Endodermal cell (in vitro differentiated cells): ENCODE measurements at regions not wholly inside any gene's neighbourhood (a gene's known extent, or its start where the extent isn't known, plus 50 kb on each side); places are given as distances from the start of the nearest gene placed in this dataset.
"Not testable (repeated sequence)": the region's sequence is repeated elsewhere in the genome, so short reads cannot be mapped to it uniquely, and the experiment has no call there.

Experiments
- DNase-seq: peaks from one replicate; pipeline ENCODE4 v3.0.0-alpha.2; 2017
- H3K27ac ChIP-seq: 2 replicates; pipeline ENCODE4 v1.5.1; 2013; ENCODE audit warnings: mild to moderate bottlenecking, low read depth, low read length, moderate library complexity
- H3K27me3 ChIP-seq: 2 replicates; pipeline ENCODE4 v1.6.1; 2013; ENCODE audit warnings: mild to moderate bottlenecking, low read length, moderate library complexity; ENCODE audit not compliant: insufficient read depth, control insufficient read depth, poor library complexity, severe bottlenecking
- H3K36me3 ChIP-seq: 2 replicates; pipeline ENCODE4 v1.7.0; 2013; ENCODE audit warnings: mild to moderate bottlenecking, low read length, moderate library complexity; ENCODE audit not compliant: control insufficient read depth, insufficient read depth
- H3K4me1 ChIP-seq: one replicate; pipeline ENCODE4 v1.7.0; 2013; ENCODE audit warnings: low read length; ENCODE audit not compliant: control insufficient read depth, insufficient read depth
- H3K4me3 ChIP-seq: 2 replicates; pipeline ENCODE4 v1.5.1; 2013; ENCODE audit warnings: mild to moderate bottlenecking, low read length, moderate library complexity
- H3K9ac ChIP-seq: 2 replicates; pipeline ENCODE4 v1.6.1; 2013; ENCODE audit warnings: mild to moderate bottlenecking, low read length, moderate library complexity; ENCODE audit not compliant: poor library complexity, severe bottlenecking; ENCODE audit errors: extremely low read depth
- H3K9me3 ChIP-seq: 2 replicates; pipeline ENCODE4 v1.6.1; 2013; ENCODE audit warnings: mild to moderate bottlenecking, low read length, moderate library complexity; ENCODE audit not compliant: control insufficient read depth
- H3K27ac Mint-ChIP-seq: 2 replicates; pipeline ENCODE4 v1.8.0; 2020; ENCODE audit warnings: mixed read lengths
- H3K27me3 Mint-ChIP-seq: 2 replicates; pipeline ENCODE4 v1.8.0; 2021; ENCODE audit warnings: mild to moderate bottlenecking, mixed read lengths; ENCODE audit not compliant: insufficient read depth
- H3K36me3 Mint-ChIP-seq: 2 replicates; pipeline ENCODE4 v1.8.0; 2020; ENCODE audit warnings: low read depth, mixed read lengths
- H3K4me1 Mint-ChIP-seq: 2 replicates; pipeline ENCODE4 v1.8.0; 2020; ENCODE audit warnings: mixed read lengths
- H3K4me3 Mint-ChIP-seq: 2 replicates; pipeline ENCODE4 v1.8.0; 2020; ENCODE audit warnings: mild to moderate bottlenecking, moderate library complexity, mixed read lengths
- H3K9me3 Mint-ChIP-seq: 2 replicates; pipeline ENCODE4 v1.8.0; 2020; ENCODE audit warnings: mild to moderate bottlenecking, mixed read lengths
- CTCF ChIP-seq: fragments of 200-600 bp; sonication (generic); conservative IDR thresholded peaks from 2 replicates; pipeline ENCODE4 v1.5.0; 2021; ENCODE audit warnings: antibody characterized with exemption, mild to moderate bottlenecking
- WGBS, 2 experiments: methylation state at CpG; one replicate each; pipeline versions ENCODE4 v1.1.5 to v1.1.7; 2013; ENCODE audit warnings: missing lambda C conversion rate in 2 of 2, mixed read lengths in 1 of 2; ENCODE audit not compliant: insufficient coverage in 1 of 2, insufficient read length in 1 of 2; 5-methylcytosine and 5-hydroxymethylcytosine counted together

DNA sequence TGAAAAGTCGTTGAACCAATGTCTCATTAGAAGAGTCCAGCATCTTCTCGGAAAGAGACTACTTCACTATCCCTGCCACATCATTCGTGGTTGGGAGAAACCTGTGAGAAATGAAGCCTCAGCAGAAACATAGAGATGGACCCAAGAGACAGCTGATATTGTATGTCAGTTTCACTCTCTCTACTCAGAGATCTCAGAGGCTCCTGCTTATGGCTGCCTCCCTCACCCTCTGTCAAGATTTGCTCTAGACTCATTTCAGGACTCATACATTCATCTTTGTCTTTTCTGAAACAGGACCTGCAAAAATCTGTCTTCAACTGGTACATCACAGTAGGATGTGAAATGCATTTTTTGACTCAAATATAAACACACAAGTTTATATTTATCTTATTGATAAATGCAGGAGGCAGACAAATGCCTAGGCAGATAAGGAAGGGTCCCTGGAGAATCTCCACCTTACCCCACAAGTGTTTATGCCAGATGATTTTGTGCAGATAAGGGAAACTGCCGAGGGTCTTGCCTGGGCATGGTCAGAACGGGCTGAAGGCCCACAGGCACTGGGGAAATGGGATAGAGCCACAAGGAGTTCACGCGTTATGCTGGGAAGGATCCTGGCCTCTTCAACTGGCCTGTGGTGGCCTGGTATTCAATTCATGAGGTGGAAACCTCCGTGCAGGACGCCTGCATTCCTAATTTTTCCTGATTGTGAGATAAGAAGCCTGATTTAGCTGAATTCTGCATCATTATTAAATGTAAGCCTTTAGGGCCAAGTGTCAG, 1834.0 kb upstream of the PCDH20 start:
- H3K27ac ChIP-seq = no peak overlapping the region
- 93 to 98% methylated on average over 6 to 9 of the region's 9 CpGs for WGBS, 2 experiments
- no peaks in the 10 kb centered on the region for H3K27me3 ChIP-seq
- H3K4me1 ChIP-seq = no peaks in the 10 kb centered on the region
- H3K4me3 Mint-ChIP-seq = no peak overlapping the region
- H3K36me3 Mint-ChIP-seq = no peaks in the 10 kb centered on the region
- no peak overlapping the region for H3K9ac ChIP-seq
- H3K4me1 Mint-ChIP-seq = no peaks in the 10 kb centered on the region
- H3K9me3 ChIP-seq = no peaks in the 10 kb centered on the region
- no peak overlapping the region for H3K27ac Mint-ChIP-seq
- DNase-seq = no peak
- no peaks in the 10 kb centered on the region for H3K9me3 Mint-ChIP-seq
- no peaks in the 10 kb centered on the region for H3K36me3 ChIP-seq
- no peak overlapping the region for H3K4me3 ChIP-seq
- no peaks in the 10 kb centered on the region for H3K27me3 Mint-ChIP-seq
- no peak for TF ChIP-seq CTCF

GRCh38 chr13:63236667-63237396, 1821.2 kb upstream of the PCDH20 start:
- 93 to 96% methylated on average over 12 to 15 of the region's 15 CpGs for WGBS, 2 experiments
- not testable (repeated sequence) for H3K4me1 Mint-ChIP-seq, H3K36me3 ChIP-seq, H3K27ac Mint-ChIP-seq, H3K9ac ChIP-seq, H3K9me3 Mint-ChIP-seq, H3K36me3 Mint-ChIP-seq, H3K27me3 ChIP-seq, H3K9me3 ChIP-seq, H3K4me3 Mint-ChIP-seq, H3K4me1 ChIP-seq, H3K4me3 ChIP-seq, H3K27ac ChIP-seq, H3K27me3 Mint-ChIP-seq, DNase-seq

GRCh38 chr13:63218596-63218995, 1802.9 kb upstream of the PCDH20 start:
- peaks cover 10% of the 10 kb centered on the region for H3K4me1 ChIP-seq
- not testable (repeated sequence) for H3K27ac ChIP-seq, H3K27me3 ChIP-seq, H3K4me3 Mint-ChIP-seq, H3K36me3 ChIP-seq, H3K27me3 Mint-ChIP-seq, H3K9ac ChIP-seq, H3K4me3 ChIP-seq, H3K9me3 ChIP-seq
- Mint-ChIP-seq H3K4me1 (peaks cover 40% of the 10 kb centered on the region), H3K9me3 (peaks cover 13% of the 10 kb centered on the region), H3K36me3 (peaks cover 14% of the 10 kb centered on the region), H3K27ac (peak overlapping the region; percentile 70)
- peak; percentile 69 for DNase-seq
- WGBS, 2 experiments = 72% methylated on average over 2 of the region's 3 CpGs; no CpG with 5 or more reads in 1 of the 2 experiments

DNA sequence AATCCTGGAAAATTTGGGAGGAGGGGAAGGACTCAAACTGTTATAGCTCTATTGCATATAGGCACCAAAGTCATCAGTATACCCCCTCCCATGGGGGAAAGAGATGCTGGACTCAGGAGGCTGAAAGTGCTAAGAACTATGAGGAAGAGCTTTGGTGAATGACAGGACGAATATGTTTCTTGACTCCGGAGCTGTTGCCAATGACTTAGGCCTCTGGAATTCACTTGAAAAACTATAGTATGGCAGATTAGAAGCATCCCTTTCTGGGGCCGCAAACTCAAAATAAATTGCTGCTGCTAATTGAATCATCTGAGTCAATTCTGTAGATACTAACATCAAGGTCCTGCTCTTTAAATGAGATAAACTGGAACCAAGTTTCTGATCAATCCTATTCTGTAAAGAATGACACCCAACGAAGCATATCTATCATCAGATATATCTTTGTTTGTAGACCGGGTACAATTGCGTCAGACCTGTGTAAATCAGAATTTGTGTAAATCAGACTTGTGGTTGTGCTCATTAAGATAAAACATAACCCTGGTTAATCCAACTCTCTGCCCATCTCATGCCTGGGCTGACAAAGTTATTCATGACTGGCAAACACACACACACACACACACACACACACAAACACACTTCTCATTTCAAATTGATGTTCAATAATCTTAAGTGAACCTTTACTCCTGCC, 1793.8 kb upstream of the PCDH20 start:
- H3K9me3 Mint-ChIP-seq = peaks cover 17% of the 10 kb centered on the region
- Histone ChIP-seq H3K4me3 (no peak overlapping the region), H3K4me1 (no peaks in the 10 kb centered on the region), H3K9me3 (peaks cover 13% of the 10 kb centered on the region), H3K27ac (no peak overlapping the region), H3K36me3 (no peaks in the 10 kb centered on the region), H3K27me3 (no peaks in the 10 kb centered on the region), H3K9ac (no peak overlapping the region)
- DNase-seq = no peak
- peaks cover 12% of the 10 kb centered on the region for H3K36me3 Mint-ChIP-seq
- peaks cover under 1% of the 10 kb centered on the region for H3K4me1 Mint-ChIP-seq
- 90 to 100% methylated on average over 3 to 6 of the region's 6 CpGs for WGBS, 2 experiments
- TF ChIP-seq CTCF = no peak
- no peaks in the 10 kb centered on the region for H3K27me3 Mint-ChIP-seq
- no peak overlapping the region for H3K4me3 Mint-ChIP-seq
- no peak overlapping the region for H3K27ac Mint-ChIP-seq
